WTC11 (cell line): ENCODE measurements at regions not wholly inside any gene's neighbourhood (a gene's known extent, or its start where the extent isn't known, plus 50 kb on each side); places are given as distances from the start of the nearest gene placed in this dataset.

Experiments used
- ATF1 ChIP-seq: sonication (generic); formaldehyde crosslinking; IDR thresholded peaks from 2 replicates; pipeline ENCODE4 v1.8.1; 2023; ENCODE audit warnings: mild to moderate bottlenecking, moderate library complexity, missing genetic modification reagents
- CREB1 ChIP-seq: sonication (generic); formaldehyde crosslinking; IDR thresholded peaks from 2 replicates; pipeline ENCODE4 v1.8.0; 2023; ENCODE audit warnings: mild to moderate bottlenecking, missing genetic modification reagents
- NFYB ChIP-seq: sonication (generic); formaldehyde crosslinking; conservative IDR thresholded peaks from 2 replicates; pipeline ENCODE4 v1.8.0; 2022; ENCODE audit warnings: low read depth, missing genetic modification reagents
- SMAD3 ChIP-seq: sonication (generic); formaldehyde crosslinking; IDR thresholded peaks from 2 replicates; pipeline ENCODE4 v1.8.0; 2022; ENCODE audit warnings: missing genetic modification reagents, mild to moderate bottlenecking, borderline replicate concordance
- TP53 ChIP-seq: sonication (generic); formaldehyde crosslinking; IDR thresholded peaks from 2 replicates; pipeline ENCODE4 v1.8.1; 2023; ENCODE audit warnings: mild to moderate bottlenecking, missing genetic modification reagents
- ZNF121 ChIP-seq: sonication (generic); formaldehyde crosslinking; IDR thresholded peaks from 2 replicates; pipeline ENCODE4 v1.8.0; 2023; ENCODE audit warnings: missing genetic modification reagents
- ZNF138 ChIP-seq: sonication (generic); formaldehyde crosslinking; conservative IDR thresholded peaks from 2 replicates; pipeline ENCODE4 v1.8.1; 2022; ENCODE audit warnings: mild to moderate bottlenecking, moderate library complexity, missing genetic modification reagents
- ZNF263 ChIP-seq: sonication (generic); formaldehyde crosslinking; IDR thresholded peaks from 2 replicates; pipeline ENCODE4 v1.8.1; 2022; ENCODE audit warnings: low read depth, mild to moderate bottlenecking, moderate library complexity, missing genetic modification reagents
- TF ChIP-seq, protein P1 (sequence below): fragments of 200-600 bp; IDR thresholded peaks from 2 replicates; pipeline ENCODE4 v1.8.0; 2022; ENCODE audit warnings: antibody characterized with exemption
- TF ChIP-seq, protein P2 (sequence below): sonication (generic); formaldehyde crosslinking; IDR thresholded peaks from 2 replicates; pipeline ENCODE4 v1.8.1; 2022; ENCODE audit warnings: missing genetic modification reagents, borderline replicate concordance
- TF ChIP-seq, protein P3 (sequence below): sonication (generic); formaldehyde crosslinking; IDR thresholded peaks from 2 replicates; pipeline ENCODE4 v1.8.0; 2022; ENCODE audit warnings: mild to moderate bottlenecking, missing genetic modification reagents
- TF ChIP-seq, protein P4 (sequence below): sonication (generic); formaldehyde crosslinking; IDR thresholded peaks from 2 replicates; pipeline ENCODE4 v1.8.1; 2022; ENCODE audit warnings: low read depth, missing genetic modification reagents, borderline replicate concordance

DNA sequence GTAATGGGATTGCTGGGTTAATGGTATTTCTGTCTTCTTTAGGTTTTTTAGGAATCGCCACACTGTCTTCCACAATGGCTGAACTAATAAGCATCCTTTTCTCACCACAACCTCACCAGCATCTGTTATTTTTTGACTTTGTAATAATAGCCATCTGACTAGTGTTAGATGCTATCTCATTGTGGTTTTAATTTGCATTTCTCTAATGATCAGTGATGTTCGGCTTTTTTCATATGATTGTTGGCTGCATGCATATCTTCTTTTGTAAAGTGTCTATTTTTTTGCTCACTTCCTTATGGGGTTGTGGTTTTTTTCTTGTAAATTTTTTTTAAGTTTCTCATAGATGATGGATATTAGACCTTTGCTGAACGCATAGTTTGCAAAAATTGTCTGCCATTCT lies 377.9 kb downstream of the GALC start:
- TF ChIP-seq, protein P1, sequence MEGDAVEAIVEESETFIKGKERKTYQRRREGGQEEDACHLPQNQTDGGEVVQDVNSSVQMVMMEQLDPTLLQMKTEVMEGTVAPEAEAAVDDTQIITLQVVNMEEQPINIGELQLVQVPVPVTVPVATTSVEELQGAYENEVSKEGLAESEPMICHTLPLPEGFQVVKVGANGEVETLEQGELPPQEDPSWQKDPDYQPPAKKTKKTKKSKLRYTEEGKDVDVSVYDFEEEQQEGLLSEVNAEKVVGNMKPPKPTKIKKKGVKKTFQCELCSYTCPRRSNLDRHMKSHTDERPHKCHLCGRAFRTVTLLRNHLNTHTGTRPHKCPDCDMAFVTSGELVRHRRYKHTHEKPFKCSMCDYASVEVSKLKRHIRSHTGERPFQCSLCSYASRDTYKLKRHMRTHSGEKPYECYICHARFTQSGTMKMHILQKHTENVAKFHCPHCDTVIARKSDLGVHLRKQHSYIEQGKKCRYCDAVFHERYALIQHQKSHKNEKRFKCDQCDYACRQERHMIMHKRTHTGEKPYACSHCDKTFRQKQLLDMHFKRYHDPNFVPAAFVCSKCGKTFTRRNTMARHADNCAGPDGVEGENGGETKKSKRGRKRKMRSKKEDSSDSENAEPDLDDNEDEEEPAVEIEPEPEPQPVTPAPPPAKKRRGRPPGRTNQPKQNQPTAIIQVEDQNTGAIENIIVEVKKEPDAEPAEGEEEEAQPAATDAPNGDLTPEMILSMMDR: no peak
- TF ChIP-seq ZNF138: no peak
- TF ChIP-seq SMAD3 (CRISPR knock-in tag): no peak
- TF ChIP-seq, protein P2, sequence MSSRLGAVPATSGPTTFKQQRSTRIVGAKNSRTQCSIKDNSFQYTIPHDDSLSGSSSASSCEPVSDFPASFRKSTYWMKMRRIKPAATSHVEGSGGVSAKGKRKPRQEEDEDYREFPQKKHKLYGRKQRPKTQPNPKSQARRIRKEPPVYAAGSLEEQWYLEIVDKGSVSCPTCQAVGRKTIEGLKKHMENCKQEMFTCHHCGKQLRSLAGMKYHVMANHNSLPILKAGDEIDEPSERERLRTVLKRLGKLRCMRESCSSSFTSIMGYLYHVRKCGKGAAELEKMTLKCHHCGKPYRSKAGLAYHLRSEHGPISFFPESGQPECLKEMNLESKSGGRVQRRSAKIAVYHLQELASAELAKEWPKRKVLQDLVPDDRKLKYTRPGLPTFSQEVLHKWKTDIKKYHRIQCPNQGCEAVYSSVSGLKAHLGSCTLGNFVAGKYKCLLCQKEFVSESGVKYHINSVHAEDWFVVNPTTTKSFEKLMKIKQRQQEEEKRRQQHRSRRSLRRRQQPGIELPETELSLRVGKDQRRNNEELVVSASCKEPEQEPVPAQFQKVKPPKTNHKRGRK (CRISPR knock-in tag): no peak
- TF ChIP-seq, protein P3, sequence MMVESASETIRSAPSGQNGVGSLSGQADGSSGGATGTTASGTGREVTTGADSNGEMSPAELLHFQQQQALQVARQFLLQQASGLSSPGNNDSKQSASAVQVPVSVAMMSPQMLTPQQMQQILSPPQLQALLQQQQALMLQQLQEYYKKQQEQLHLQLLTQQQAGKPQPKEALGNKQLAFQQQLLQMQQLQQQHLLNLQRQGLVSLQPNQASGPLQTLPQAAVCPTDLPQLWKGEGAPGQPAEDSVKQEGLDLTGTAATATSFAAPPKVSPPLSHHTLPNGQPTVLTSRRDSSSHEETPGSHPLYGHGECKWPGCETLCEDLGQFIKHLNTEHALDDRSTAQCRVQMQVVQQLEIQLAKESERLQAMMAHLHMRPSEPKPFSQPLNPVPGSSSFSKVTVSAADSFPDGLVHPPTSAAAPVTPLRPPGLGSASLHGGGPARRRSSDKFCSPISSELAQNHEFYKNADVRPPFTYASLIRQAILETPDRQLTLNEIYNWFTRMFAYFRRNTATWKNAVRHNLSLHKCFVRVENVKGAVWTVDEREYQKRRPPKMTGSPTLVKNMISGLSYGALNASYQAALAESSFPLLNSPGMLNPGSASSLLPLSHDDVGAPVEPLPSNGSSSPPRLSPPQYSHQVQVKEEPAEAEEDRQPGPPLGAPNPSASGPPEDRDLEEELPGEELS (CRISPR knock-in tag): no peak
- TF ChIP-seq, protein P4, sequence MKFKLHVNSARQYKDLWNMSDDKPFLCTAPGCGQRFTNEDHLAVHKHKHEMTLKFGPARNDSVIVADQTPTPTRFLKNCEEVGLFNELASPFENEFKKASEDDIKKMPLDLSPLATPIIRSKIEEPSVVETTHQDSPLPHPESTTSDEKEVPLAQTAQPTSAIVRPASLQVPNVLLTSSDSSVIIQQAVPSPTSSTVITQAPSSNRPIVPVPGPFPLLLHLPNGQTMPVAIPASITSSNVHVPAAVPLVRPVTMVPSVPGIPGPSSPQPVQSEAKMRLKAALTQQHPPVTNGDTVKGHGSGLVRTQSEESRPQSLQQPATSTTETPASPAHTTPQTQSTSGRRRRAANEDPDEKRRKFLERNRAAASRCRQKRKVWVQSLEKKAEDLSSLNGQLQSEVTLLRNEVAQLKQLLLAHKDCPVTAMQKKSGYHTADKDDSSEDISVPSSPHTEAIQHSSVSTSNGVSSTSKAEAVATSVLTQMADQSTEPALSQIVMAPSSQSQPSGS (CRISPR knock-in tag): no peak
- TF ChIP-seq NFYB: no peak
- no peak for TF ChIP-seq CREB1
- no peak for TF ChIP-seq ZNF263 (CRISPR knock-in tag)
- TF ChIP-seq ATF1: no peak
- TF ChIP-seq TP53 (CRISPR knock-in tag): no peak
- no peak for TF ChIP-seq ZNF121
